ENCODE measurements at regions not wholly inside any gene's neighbourhood (a gene's known extent, or its start where the extent isn't known, plus 50 kb on each side); places are given as distances from the start of the nearest gene placed in this dataset.

GRCh38 chr15:26374806-26375205 lies 398.1 kb downstream of the GABRB3 start:
- DNase-seq, result no peak

DNA sequence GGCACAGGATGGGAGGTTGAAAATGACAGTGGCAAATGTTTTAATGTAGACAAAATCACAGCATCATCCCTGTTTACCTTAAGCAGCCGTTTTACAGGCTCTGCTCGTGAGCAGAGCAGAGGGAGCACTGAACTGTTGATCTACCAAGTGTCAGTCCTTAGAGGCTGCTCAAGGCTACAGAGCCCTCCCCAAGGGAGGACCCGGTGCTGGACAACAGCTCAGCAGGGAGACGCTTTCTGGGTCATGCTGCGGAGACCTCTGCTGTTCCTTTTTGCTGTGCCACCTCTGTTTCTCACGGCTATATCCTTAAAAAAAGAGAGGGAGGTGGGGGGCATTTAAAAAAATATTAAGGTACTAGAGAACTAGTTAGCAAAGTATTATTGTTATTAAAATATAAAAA lies 400.2 kb downstream of the GABRB3 start:
- DNase-seq, result no peak

DNA sequence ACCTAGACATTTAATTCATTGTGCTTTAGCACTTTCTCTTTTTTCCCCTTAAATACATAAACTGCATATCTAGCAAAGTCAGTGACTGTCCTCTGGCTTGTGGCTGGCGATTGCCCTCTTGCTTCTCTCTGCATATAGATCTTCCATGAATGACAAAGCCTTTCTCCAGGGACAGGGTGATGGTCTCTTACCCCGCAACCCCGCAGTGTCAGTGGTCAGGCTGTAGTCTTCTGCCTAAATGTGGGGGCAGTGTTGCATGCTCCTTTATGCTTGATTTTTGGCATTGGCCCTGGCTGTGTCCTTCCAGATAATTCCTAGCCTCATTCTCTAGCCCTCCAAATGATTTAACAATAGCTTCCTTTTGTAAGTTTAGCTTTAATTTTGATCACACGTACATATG lies 407.8 kb downstream of the GABRB3 start:
- no peak for DNase-seq

DNA sequence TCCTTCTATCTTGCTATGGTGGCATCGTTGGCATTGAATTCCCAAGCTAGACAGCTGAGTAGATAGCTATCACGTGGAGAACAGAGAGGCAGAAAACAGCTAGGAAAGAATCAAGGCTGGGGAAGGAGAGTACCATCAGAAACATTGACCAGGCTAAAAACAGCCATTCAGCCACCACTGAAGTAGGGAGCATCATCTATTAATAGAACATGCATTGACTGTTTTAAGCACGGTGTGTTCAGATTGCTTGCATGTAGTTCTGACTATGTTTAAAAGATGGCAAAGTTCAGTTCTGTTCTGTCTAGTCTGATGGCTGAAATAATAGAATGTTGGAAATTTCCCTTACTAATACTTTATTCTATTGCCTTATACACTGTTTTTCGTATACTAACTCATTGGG lies 413.0 kb downstream of the GABRB3 start:
- no peak for DNase-seq

DNA sequence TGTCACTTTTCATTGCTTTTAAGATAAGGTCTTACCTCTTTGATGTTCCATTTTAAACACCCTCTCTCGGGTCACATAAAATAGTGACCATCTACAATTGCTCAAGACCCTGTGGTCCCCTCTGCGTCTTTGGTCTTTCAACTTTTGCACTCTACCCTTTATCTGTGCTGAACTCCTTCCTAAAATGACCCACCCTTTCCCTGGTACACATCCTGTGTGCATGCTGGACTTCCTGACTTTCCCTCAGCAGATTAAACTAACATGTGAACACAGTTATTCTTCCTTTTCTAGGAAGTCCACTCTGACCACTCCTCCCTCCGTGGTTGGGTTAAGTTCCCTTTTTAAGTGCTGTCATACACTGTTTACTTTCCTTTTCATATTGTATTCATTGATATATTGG lies 414.2 kb downstream of the GABRB3 start:
- no peak for DNase-seq

- no peak for DNase-seq
These were observed 415.2 kb downstream of the GABRB3 start for GRCh38 chr15:26357653-26358052.

DNA sequence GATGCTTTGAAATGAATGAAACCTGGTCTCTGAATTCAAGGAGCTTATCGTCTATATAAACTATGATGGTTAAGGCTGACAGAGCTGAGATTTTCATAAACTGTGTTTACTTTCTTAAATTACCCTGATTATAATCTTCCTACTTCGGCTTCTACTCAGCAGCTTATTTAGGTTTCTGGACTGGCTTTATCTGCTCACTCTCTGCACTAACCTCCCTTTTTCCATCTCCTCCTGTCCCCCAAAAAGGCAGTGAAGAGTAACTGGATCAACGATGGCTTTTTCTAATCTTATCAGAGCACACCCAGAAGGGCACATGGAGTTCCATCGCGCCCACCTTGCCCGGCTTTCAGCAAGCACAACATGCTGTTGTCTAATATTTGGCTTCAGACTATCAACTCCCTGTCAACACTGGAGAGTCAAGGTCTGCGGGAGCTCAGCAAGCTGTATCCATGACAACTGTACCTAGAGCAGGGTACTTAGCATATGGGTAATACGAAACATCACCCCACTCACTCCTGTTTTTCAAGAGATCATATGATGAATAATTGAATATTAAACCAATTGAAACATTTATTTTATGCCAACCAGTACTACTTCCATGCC lies 417.3 kb downstream of the GABRB3 start:
- DNase-seq, result no peak

- no peak for DNase-seq
These were observed 420.0 kb downstream of the GABRB3 start for GRCh38 chr15:26352909-26353308.

DNA sequence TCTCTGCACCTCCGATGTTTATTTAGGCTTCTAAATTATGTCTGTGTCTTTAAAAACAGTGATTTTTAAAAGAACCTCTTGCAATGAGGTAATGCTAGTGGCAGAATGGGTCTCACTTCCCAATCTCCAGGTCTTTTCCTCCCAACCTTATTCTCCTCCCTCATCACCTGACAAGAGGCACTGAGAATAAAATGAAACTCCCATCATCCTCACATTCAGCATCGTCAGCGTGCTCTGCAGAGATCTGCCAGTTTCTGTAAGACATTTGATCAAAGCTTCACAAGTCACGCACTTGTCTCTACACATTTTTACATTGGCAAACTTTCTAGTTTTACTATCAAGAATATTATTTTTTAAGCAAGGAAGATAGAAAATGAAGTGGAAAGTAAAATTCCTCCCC lies 420.5 kb downstream of the GABRB3 start:
- no peak for DNase-seq

- DNase-seq, result no peak
These were observed 447.4 kb downstream of the GABRB3 start for GRCh38 chr15:26325495-26325894.

DNA sequence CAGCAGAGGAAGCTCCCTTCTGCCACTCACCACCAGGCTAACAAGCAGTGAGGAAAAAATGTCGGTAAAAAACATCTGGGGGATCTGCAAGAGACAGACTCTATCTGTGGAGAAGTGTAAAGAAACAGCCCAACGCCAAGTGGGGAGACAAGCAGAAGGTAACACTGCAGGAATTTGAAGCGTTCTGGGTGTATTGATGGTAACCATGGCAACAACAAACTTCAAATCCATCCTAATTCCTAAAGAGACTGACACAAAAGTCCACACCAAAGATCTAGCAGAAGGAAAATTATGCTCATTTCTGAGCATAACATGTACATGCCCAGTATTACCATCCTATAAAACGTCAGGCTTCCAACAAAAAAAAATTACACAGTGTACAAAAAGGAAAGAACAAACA lies 449.3 kb downstream of the GABRB3 start:
- DNase-seq, result no peak

DNA sequence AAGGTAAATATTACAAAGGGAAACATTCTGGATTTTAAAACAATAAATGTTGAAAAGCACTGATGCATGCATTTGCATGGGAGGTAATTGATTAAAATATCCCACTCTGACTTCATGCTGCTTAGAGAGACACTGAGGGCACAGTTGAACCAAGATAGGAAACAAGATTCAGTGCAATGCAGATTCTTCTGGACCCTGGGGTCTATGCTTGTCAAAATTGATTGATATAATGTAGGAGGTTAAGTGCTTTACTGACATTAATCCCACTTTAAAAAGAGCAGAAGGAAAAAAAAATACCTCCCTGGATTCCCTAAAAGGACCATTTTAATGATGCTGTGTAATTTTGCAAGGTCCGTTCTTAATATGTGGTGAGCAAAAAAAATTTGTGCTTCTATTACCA lies 454.2 kb downstream of the GABRB3 start:
- DNase-seq, result no peak

DNA sequence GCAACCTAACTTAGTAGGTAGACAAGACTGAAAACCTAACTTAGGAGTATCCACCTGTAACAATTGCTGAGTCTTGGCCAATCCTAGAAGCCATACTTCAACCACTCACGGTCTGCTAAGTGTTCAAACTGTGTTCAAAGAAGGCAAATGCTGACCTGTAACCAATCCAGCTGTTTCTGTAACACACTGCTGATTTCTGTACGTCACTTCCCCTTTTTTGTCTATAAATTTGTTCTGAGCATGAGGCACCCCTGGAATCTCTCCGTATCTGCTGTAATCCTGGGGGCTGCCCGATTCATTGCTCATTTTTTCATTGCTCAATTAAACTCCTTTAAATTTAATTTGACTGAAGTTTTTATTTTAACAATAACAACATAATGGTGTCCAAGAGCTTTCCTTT lies 451.4 kb upstream of the ATP10A start:
- DNase-seq, result no peak

- no peak for DNase-seq
These were observed 448.6 kb upstream of the ATP10A start for GRCh38 chr15:26311710-26312236.

GRCh38 chr15:26298659-26299170 lies 435.6 kb upstream of the ATP10A start:
- no peak for DNase-seq

DNA sequence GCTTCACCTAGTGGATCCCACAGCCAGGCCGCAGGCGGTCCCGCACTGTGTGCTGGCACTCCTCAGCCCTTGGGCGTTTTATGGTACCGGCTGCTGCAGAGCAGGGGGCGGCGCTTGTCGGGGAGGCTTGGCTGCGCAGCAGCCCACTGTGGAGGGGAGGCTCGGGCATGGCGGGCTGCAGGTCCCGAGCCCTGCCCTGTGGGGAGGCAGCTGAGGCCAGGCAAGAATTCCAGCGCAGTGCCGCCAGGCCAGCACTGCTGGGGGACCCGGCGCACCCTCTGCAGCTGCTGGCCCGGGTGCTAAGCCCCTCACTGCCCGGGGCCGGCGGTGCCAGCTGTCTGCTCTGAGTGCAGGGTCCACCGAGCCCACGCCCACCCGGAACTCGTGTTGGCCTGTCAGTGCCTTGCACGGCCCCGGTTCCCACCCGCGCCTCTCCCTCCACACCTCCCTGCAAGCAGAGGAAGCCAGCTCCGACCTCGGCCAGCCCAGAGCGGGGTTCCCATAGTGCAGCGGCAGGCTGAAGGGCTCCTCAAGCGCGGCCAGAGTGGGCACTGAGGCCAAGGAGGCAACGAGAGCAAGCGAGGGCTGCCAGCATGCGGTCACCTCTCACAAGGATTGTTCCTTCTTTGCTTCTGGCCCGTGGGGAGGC lies 435.0 kb upstream of the ATP10A start:
- no peak for DNase-seq

GRCh38 chr15:26295336-26296085 lies 432.4 kb upstream of the ATP10A start:
- no peak for DNase-seq

- DNase-seq, result no peak
These were observed 431.0 kb upstream of the ATP10A start for GRCh38 chr15:26294059-26294689.

DNA sequence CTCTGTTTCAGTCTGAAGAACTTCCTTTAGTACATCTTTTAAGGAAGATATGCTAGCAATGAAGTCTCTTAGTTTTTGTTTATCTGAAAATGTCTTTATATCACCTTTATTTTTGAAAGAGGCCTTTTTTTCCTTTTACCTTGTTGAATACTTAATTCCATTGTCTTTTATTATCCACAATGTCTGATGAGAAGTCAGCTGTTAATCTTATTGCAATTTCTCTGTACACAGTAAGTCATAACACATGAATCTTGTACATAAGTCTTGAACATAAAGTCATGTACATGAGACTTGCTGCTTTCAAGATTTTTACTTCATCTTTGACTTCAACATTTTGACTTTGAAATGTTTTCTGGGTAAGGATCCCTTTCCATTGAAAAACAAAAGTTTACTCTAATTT lies 424.3 kb upstream of the ATP10A start:
- no peak for DNase-seq

GRCh38 chr15:26280281-26280680 lies 417.2 kb upstream of the ATP10A start:
- no peak for DNase-seq

- no peak for DNase-seq
These were observed 398.8 kb upstream of the ATP10A start for GRCh38 chr15:26261966-26262365.

DNA sequence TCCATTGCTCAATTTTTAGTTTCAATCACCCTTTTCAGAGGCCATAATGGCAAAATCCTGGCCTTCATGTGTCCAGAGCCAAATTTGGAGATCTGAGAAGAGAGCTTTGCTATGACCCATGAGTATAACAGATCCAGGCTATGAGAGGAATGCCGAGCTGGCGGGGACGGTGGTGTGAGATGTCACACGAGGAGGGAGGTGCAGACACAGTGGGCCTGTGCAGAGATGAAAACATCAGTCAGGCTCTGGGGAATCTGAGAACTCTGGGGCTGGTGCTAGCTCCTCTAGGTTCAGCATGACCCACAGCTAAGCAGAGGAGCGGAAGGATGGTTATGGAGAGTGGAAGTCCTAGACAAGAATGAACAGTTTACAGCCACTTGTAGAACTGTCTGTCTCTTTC lies 398.3 kb upstream of the ATP10A start:
- no peak for DNase-seq

- DNase-seq, result peak; percentile 3
These were observed 397.5 kb upstream of the ATP10A start for GRCh38 chr15:26260517-26261133.

All from EL (cell line).